Neural cell (in vitro differentiated cells): ENCODE measurements at regions not wholly inside any gene's neighbourhood (a gene's known extent, or its start where the extent isn't known, plus 50 kb on each side); places are given as distances from the start of the nearest gene placed in this dataset.

Source experiments
- H2AFZ ChIP-seq: fragments of 200-600, 300-800 bp; sonication (generic), shearing (Covaris generic); 2 replicates; pipeline ENCODE4 v1.6.0; 2014; ENCODE audit warnings: low read depth, mild to moderate bottlenecking, antibody characterized with exemption, low read length, moderate library complexity
- H3F3A ChIP-seq: fragments of 200-600 bp; shearing (Covaris generic); 2 replicates; pipeline ENCODE4 v1.6.1; 2016; ENCODE audit warnings: mild to moderate bottlenecking, moderate library complexity, mixed read lengths, antibody characterized with exemption, low read length; ENCODE audit not compliant: insufficient read depth, poor library complexity, severe bottlenecking
- H3K27ac ChIP-seq: fragments of 200-600, 300-800 bp; sonication (generic), shearing (Covaris generic); 2 replicates; pipeline ENCODE4 v1.5.1; 2014; ENCODE audit warnings: mild to moderate bottlenecking, low read length, moderate library complexity
- H3K27me3 ChIP-seq: fragments of 300-800, 200-600 bp; sonication (generic), shearing (Covaris generic); 2 replicates; pipeline ENCODE4 v1.6.0; 2014; ENCODE audit warnings: mild to moderate bottlenecking, low read depth, low read length, moderate library complexity; ENCODE audit not compliant: insufficient read depth
- H3K36me3 ChIP-seq: fragments of 300-800, 200-600 bp; sonication (generic), shearing (Covaris generic); 2 replicates; pipeline ENCODE4 v1.5.1; 2014; ENCODE audit warnings: mild to moderate bottlenecking, antibody characterized with exemption, low read length, moderate library complexity; ENCODE audit not compliant: insufficient read depth
- H3K4me2 ChIP-seq: fragments of 300-800, 200-600 bp; sonication (generic), shearing (Covaris generic); 2 replicates; pipeline ENCODE4 v1.6.0; 2014; ENCODE audit warnings: mild to moderate bottlenecking, low read length
- H3K4me3 ChIP-seq: fragments of 300-800, 200-600 bp; sonication (generic), shearing (Covaris generic); 2 replicates; pipeline ENCODE4 v1.5.1; 2014; ENCODE audit warnings: mild to moderate bottlenecking, low read length, moderate library complexity
- H3K79me2 ChIP-seq: fragments of 200-600 bp; shearing (Covaris generic); replicated peaks from 2 replicates; pipeline ENCODE4 v1.6.0; 2014; ENCODE audit warnings: mild to moderate bottlenecking, low read length, moderate library complexity; ENCODE audit not compliant: insufficient read depth
- H3K9ac ChIP-seq: fragments of 300-800, 200-600 bp; sonication (generic), shearing (Covaris generic); 2 replicates; pipeline ENCODE4 v1.6.1; 2016; ENCODE audit warnings: mild to moderate bottlenecking, low read length, mixed read lengths
- H3K9me2 ChIP-seq: fragments of 200-600 bp; shearing (Covaris generic); 2 replicates; pipeline ENCODE4 v1.6.1; 2016; ENCODE audit warnings: mild to moderate bottlenecking, low read length, mixed read lengths; ENCODE audit not compliant: insufficient read depth
- H3K9me3 ChIP-seq: fragments of 200-600, 300-800 bp; sonication (generic), shearing (Covaris generic); 2 replicates; pipeline ENCODE4 v1.6.1; 2016; ENCODE audit warnings: mild to moderate bottlenecking, mixed run types, low read length, moderate library complexity, mixed read lengths
- H4K20me1 ChIP-seq: fragments of 200-600 bp; shearing (Covaris generic); 2 replicates; pipeline ENCODE4 v1.6.1; 2016; ENCODE audit warnings: mild to moderate bottlenecking, mixed run types; ENCODE audit not compliant: insufficient read depth
- EP300 ChIP-seq: fragments of 450-650 bp; conservative IDR thresholded peaks from 2 replicates; pipeline ENCODE4 v1.6.1; 2014; ENCODE audit warnings: antibody characterized with exemption, mild to moderate bottlenecking, moderate library complexity; ENCODE audit not compliant: poor library complexity, severe bottlenecking
- EZH2 ChIP-seq: fragments of 200-600, 300-800 bp; shearing (Covaris generic), sonication (generic); IDR thresholded peaks from 2 replicates; pipeline ENCODE4 v1.6.1; 2014; ENCODE audit warnings: antibody characterized with exemption, low read length, borderline replicate concordance, mild to moderate bottlenecking; ENCODE audit not compliant: insufficient read depth, poor library complexity, severe bottlenecking
- MXI1 ChIP-seq: fragments of 450-650 bp; conservative IDR thresholded peaks from 2 replicates; pipeline ENCODE4 v1.6.1; 2014; ENCODE audit warnings: antibody characterized with exemption, mild to moderate bottlenecking; ENCODE audit not compliant: poor library complexity, severe bottlenecking
- POLR2AphosphoS5 ChIP-seq: IDR thresholded peaks from 2 replicates; pipeline ENCODE4 v1.6.1; 2012
- RAD21 ChIP-seq: fragments of 450-650 bp; conservative IDR thresholded peaks from 2 replicates; pipeline ENCODE4 v1.6.1; 2014; ENCODE audit warnings: antibody characterized with exemption, mild to moderate bottlenecking, moderate library complexity
- SMC3 ChIP-seq: fragments of 450-650 bp; conservative IDR thresholded peaks from 2 replicates; pipeline ENCODE4 v1.6.1; 2014; ENCODE audit warnings: antibody characterized with exemption, mild to moderate bottlenecking, moderate library complexity; ENCODE audit not compliant: poor library complexity
- TAF1 ChIP-seq: IDR thresholded peaks from 2 replicates; pipeline ENCODE4 v1.6.1; 2012; ENCODE audit warnings: low read depth
- TF ChIP-seq, protein P1 (sequence below): fragments of 450-650 bp; IDR thresholded peaks from 2 replicates; pipeline ENCODE4 v1.5.1; 2014; ENCODE audit warnings: antibody characterized with exemption, mild to moderate bottlenecking, moderate library complexity; ENCODE audit not compliant: poor library complexity, severe bottlenecking
- TF ChIP-seq, protein P2 (sequence below): IDR thresholded peaks from 2 replicates; pipeline ENCODE4 v1.6.1; 2012; ENCODE audit warnings: borderline replicate concordance

DNA sequence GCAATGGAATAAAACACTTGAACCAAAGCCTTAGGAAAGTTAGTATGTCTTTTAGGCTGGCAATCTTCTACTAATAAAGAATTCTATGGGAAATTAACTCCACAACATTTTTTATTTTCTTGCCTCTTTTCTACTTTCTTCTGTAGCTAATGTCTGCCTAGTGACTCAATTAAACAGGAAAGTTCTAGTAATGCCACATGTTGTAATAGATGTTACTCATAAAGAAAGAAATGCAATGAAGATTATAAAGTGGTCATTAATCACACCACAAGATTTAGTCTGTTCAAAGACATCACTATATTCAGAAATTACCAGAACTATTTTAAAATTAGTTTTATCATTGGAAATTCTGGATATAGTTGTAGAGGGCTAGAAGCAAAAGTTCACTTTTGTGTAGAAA is 329.7 kb downstream of the SI start:
- Histone ChIP-seq H2AFZ (no peak overlapping the region), H3K9me3 (no peaks in the 10 kb centered on the region), H3K4me3 (no peak overlapping the region), H3K79me2 (no peaks in the 10 kb centered on the region), H4K20me1 (no peaks in the 10 kb centered on the region), H3K27ac (no peak overlapping the region), H3K9me2 (no peaks in the 10 kb centered on the region), H3K4me2 (no peak overlapping the region), H3K36me3 (no peaks in the 10 kb centered on the region), H3F3A (no peaks in the 10 kb centered on the region), H3K9ac (no peak overlapping the region), H3K27me3 (no peaks in the 10 kb centered on the region)
- no peak for TF ChIP-seq POLR2AphosphoS5
- TF ChIP-seq, protein P1, sequence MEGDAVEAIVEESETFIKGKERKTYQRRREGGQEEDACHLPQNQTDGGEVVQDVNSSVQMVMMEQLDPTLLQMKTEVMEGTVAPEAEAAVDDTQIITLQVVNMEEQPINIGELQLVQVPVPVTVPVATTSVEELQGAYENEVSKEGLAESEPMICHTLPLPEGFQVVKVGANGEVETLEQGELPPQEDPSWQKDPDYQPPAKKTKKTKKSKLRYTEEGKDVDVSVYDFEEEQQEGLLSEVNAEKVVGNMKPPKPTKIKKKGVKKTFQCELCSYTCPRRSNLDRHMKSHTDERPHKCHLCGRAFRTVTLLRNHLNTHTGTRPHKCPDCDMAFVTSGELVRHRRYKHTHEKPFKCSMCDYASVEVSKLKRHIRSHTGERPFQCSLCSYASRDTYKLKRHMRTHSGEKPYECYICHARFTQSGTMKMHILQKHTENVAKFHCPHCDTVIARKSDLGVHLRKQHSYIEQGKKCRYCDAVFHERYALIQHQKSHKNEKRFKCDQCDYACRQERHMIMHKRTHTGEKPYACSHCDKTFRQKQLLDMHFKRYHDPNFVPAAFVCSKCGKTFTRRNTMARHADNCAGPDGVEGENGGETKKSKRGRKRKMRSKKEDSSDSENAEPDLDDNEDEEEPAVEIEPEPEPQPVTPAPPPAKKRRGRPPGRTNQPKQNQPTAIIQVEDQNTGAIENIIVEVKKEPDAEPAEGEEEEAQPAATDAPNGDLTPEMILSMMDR: no peak
- no peak for TF ChIP-seq MXI1
- no peak for TF ChIP-seq EZH2
- no peak for TF ChIP-seq TAF1
- no peak for TF ChIP-seq SMC3
- TF ChIP-seq, protein P2, sequence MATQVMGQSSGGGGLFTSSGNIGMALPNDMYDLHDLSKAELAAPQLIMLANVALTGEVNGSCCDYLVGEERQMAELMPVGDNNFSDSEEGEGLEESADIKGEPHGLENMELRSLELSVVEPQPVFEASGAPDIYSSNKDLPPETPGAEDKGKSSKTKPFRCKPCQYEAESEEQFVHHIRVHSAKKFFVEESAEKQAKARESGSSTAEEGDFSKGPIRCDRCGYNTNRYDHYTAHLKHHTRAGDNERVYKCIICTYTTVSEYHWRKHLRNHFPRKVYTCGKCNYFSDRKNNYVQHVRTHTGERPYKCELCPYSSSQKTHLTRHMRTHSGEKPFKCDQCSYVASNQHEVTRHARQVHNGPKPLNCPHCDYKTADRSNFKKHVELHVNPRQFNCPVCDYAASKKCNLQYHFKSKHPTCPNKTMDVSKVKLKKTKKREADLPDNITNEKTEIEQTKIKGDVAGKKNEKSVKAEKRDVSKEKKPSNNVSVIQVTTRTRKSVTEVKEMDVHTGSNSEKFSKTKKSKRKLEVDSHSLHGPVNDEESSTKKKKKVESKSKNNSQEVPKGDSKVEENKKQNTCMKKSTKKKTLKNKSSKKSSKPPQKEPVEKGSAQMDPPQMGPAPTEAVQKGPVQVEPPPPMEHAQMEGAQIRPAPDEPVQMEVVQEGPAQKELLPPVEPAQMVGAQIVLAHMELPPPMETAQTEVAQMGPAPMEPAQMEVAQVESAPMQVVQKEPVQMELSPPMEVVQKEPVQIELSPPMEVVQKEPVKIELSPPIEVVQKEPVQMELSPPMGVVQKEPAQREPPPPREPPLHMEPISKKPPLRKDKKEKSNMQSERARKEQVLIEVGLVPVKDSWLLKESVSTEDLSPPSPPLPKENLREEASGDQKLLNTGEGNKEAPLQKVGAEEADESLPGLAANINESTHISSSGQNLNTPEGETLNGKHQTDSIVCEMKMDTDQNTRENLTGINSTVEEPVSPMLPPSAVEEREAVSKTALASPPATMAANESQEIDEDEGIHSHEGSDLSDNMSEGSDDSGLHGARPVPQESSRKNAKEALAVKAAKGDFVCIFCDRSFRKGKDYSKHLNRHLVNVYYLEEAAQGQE: no peak
- TF ChIP-seq RAD21: no peak
- TF ChIP-seq EP300: no peak

DNA sequence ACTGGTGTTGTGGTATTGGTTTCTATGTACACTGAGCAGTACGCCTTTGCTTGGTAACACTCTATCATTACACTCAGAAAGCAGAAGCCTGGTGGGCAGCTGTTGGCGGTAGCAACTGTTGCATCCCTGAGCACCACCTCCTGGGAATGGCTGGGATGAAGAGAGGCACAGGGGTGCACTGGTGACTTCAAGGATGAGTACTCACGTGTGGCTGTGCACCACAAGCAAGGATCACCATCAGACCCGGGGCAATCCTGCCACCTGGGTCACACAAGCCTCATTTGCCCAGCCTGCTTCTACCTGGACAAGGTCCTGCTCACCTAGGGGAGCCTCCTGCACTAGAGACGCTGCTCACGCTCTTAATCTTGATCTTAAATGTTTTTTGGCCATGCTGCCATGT is 336.4 kb downstream of the SI start:
- H3K4me2 ChIP-seq: no peak overlapping the region

More for the DNA sequence above, 336.4 kb downstream of the SI start:
- Histone ChIP-seq H3F3A (no peaks in the 10 kb centered on the region), H3K36me3 (no peaks in the 10 kb centered on the region), H3K9me3 (no peaks in the 10 kb centered on the region), H3K79me2 (no peaks in the 10 kb centered on the region), H3K27me3 (no peaks in the 10 kb centered on the region), H3K9me2 (no peaks in the 10 kb centered on the region), H3K27ac (no peak overlapping the region), H3K4me3 (no peak overlapping the region), H2AFZ (no peak overlapping the region), H4K20me1 (no peaks in the 10 kb centered on the region), H3K9ac (no peak overlapping the region)
- TF ChIP-seq RAD21 (no peak), MXI1 (no peak), SMC3 (no peak), EP300 (no peak), POLR2AphosphoS5 (no peak), TAF1 (no peak), EZH2 (no peak)
- TF ChIP-seq, protein P2: no peak
- TF ChIP-seq, protein P1: no peak
